GM20000 (cell line): ENCODE measurements at regions not wholly inside any gene's neighbourhood (a gene's known extent, or its start where the extent isn't known, plus 50 kb on each side); places are given as distances from the start of the nearest gene placed in this dataset.
"Not testable (repeated sequence)": the region's sequence is repeated elsewhere in the genome, so short reads cannot be mapped to it uniquely, and the experiment has no call there.

Experiments used
- DNase-seq: peaks from one replicate; pipeline ENCODE4 v3.0.0; 2012; ENCODE audit warnings: low spot score
- TF ChIP-seq, protein P1 (sequence below): IDR thresholded peaks from 2 replicates; pipeline ENCODE4 v1.5.1; 2012; ENCODE audit warnings: mild to moderate bottlenecking, control low read depth; ENCODE audit errors: extremely low read depth, missing control alignments

DNA sequence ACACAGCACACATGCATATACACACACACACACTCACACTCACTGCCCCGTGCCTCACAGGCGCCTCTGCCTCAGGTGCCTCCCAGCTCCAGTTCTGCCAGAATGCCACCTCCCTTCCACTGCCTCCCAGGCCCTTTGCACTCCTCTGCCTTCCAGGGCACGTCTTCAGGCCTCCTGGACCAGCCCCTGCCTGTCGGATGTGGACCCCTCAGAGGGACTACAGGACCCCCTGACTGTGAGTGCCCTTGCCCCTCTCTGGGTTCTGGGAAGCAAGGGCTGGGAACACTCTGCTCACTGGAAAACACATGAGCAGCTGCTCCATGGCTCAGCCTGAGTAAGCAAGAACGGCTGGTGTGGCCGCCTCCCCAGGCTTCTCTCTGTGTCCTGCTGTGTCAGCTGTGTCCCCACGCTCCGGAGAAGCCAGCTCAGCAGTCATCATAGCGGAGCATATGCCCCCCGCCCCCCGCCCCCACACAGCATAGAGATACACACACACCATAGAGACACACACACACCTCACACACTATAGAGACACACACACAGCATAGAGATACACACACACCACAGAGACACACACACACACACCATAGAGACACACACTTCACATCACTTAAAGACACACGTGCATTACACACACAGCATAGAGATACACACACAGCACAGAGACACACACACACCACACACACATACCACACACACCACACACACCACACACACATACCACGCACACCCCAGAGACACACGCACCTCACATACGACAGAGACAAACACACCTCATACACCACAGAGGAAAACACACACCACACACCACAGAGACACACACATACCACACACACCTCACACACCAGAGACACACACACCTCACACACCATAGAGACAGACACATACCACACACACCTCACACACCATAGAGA lies 271.3 kb downstream of the CYRIA start:
- DNase-seq = no peak
- TF ChIP-seq, protein P1, sequence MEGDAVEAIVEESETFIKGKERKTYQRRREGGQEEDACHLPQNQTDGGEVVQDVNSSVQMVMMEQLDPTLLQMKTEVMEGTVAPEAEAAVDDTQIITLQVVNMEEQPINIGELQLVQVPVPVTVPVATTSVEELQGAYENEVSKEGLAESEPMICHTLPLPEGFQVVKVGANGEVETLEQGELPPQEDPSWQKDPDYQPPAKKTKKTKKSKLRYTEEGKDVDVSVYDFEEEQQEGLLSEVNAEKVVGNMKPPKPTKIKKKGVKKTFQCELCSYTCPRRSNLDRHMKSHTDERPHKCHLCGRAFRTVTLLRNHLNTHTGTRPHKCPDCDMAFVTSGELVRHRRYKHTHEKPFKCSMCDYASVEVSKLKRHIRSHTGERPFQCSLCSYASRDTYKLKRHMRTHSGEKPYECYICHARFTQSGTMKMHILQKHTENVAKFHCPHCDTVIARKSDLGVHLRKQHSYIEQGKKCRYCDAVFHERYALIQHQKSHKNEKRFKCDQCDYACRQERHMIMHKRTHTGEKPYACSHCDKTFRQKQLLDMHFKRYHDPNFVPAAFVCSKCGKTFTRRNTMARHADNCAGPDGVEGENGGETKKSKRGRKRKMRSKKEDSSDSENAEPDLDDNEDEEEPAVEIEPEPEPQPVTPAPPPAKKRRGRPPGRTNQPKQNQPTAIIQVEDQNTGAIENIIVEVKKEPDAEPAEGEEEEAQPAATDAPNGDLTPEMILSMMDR = no peak

DNA sequence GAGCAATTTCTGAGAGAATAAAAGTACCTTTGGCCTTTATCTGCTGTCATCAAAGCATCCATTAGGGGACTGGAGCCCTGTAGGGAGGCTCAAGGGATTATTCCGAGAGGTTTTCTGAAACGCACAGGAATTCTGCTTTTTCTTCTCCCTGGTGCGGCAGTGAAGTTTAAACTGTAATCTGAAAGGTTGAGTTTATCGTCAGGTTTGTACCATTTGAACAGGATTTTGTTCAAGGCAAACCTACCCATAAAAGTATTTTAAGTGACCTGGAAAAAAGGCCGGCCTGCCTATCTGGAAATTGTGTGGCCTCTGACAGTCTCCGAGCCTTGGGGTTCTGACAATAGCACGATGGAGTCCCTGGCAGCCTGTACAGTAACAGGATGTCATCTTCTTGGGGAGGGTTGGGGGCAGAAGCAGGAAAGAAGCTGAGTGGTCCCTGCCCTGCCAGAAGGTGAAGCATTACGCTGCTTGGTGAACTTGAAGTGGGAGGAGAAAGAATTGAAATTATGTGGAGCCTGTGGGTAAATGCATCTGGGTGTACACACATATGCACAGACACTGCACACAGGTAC lies 272.0 kb downstream of the CYRIA start:
- no peak for DNase-seq
- TF ChIP-seq, protein P1 = no peak

DNA sequence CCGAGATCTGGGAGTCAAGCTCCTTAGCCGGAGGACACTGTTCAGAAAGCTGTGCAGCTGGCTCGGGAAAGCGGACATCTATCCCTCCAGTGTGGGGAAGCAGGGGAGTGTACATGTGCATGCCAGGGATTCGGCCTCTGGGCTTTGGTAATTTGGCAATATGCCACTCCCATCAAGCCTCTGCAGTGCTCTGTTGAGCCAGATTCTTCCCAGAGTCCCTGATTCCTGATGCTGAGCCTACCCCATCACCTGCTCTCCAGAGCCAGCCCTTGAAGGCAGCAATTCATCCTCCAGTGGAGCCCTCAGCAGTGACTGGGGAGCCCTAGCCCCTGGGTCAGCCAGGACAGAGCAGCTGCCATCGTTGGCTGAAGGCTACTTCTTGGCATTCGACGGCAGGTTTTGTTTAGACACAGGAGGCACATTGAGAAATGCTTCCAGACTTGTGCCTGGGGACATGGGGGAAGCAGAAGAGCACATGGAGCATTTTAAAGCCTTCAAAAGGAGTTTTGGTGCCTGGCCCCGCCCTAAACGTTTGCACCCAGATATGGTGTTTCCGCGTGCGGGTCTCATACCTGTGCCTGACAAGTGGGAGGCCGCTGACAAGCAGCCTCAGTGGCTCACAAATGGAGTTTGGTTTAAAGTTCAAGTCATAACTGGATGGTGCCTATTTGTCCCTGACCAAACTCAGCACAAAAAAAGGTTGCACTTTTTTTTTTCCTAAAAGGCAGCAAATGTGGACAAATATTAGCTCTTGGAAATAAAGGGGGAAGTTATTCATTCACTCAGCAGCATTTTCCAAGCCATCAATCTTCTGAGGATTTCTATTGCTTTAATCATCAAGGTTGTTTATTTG lies 272.8 kb downstream of the CYRIA start:
- TF ChIP-seq, protein P1 = no peak

DNA sequence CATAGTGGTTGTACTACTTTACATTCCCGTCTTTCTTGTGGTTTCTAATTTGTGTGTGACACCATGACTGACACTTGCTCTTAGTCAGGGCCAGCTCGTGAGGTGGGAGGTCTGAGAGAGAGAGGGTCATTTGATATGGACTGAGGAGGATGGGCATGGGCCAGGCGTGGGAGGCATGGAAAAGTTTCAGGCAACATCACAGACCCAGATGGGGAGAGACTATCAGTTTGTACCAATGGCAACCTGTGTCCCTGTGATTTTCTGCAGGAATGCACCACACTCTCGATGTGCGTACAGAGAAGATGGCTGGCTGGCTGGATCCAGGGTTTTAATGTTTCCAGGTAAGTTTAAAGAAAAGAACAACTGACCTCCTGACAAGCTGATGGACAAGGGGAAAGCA lies 273.6 kb downstream of the CYRIA start:
- TF ChIP-seq, protein P1 = no peak
- DNase-seq = no peak

More for the DNA sequence above, 272.8 kb downstream of the CYRIA start:
- DNase-seq = no peak

DNA sequence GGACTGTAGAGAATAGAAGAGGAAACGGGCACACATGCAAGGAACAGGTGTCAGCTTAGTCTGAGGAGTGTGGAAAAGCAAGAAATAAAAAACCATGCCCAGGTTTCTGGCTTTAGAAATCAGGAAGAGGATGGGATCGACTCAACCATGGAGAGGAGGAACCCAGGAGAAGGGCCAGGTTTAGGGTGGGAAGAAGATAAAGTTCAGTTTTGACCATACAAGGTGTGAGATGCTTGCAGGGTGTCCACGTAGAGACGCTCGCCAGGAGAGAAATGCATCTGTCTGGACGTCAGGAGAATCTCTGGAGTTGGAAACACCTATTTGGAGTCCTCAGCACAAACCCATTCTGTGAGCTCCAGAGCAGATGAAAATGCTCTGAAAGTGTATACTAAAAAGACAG lies 275.1 kb downstream of the CYRIA start:
- DNase-seq = no peak
- TF ChIP-seq, protein P1 = no peak

DNA sequence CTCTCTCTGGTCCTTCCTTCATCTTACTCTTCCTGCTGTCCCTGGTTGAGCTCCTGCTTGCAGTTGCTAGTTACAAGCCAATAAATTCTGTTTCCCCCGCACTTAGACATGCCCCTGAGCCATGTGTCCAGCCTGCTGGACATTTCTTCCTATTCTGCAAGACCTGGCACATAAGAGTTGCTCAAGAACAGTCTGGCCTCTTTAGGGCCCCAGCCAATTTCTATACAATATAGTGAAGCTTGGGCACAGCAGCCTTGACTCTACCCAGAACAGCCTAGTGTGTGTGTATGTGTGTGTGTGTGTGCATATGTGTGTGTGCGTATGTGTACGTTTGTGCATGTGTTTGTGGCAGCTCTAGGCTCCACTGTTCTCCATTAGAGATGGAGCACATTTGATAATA lies 276.0 kb downstream of the CYRIA start:
- TF ChIP-seq, protein P1 = no peak
- no peak for DNase-seq

DNA sequence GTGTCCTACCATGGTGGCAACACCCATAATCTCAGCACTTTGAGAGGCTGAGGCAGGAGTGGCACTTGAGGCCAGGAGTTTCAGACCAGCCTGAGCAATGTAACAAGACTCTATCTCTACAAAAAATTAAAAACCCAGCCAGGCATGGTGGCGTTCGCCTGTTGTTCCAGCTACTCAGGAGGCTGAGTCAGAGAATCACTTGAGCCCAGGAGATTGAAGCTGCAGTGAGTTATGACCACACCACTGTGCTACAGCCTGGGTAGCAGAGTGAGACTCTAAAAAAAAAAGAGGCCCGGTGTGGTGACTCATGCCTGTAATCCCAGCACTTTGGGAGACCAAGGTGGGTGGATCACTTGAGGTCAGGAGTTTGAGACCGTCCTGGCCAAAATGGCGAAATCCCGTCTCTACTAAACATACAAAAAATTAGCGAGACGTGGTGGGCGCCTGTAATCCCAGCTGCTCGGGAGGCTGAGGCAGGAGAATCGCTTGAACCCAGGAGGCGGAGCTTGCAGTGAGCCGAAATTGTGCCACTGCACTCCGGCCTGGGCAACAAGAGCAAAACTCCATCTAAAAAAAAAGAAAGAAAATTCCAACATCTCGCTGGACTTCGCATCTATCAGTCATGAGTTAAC lies 277.3 kb downstream of the CYRIA start:
- DNase-seq = not testable (repeated sequence)
